Psoas muscle (tissue), 7 donors: ENCODE measurements at regions not wholly inside any gene's neighbourhood (a gene's known extent, or its start where the extent isn't known, plus 50 kb on each side); places are given as distances from the start of the nearest gene placed in this dataset.
"Not testable (repeated sequence)": the region's sequence is repeated elsewhere in the genome, so short reads cannot be mapped to it uniquely, and the experiment has no call there.

Experiments used
- ATAC-seq, 4 donors: fragments of 200-7000 bp; cut with Tn5 transposase; one replicate each; pipeline ENCODE4 v1.9.1; 2020; ENCODE audit warnings: moderate library complexity in 3 of 4, mild to moderate bottlenecking in 2 of 4
- DNase-seq, 2 donors: peaks; one replicate each; pipeline ENCODE4 v3.0.0-alpha.2; 2020
- H3K27ac ChIP-seq: fragments of 200-600 bp; one replicate; pipeline ENCODE4 v1.8.0; 2022
- H3K27me3 ChIP-seq, 3 donors: fragments of 200-600 bp in 1 of 3; one replicate each; pipeline versions ENCODE4 v1.6.1 to v1.8.0; 2013 to 2022; ENCODE audit warnings: low read length in 2 of 3, mild to moderate bottlenecking in 2 of 3, moderate library complexity in 1 of 3; ENCODE audit not compliant: insufficient read depth in 3 of 3
- H3K36me3 ChIP-seq, 2 donors: fragments of 200-600 bp in 1 of 2; one replicate each; pipeline versions ENCODE4 v1.6.1 to v1.8.0; 2013 to 2022; ENCODE audit warnings: low read depth in 1 of 2, mild to moderate bottlenecking in 1 of 2, moderate library complexity in 1 of 2; ENCODE audit not compliant: insufficient read depth in 1 of 2
- H3K4me1 ChIP-seq: fragments of 200-600 bp; one replicate; pipeline ENCODE4 v1.8.0; 2022
- H3K4me3 ChIP-seq: fragments of 200-600 bp; one replicate; pipeline ENCODE4 v1.8.0; 2022; ENCODE audit warnings: mild to moderate bottlenecking
- H3K9me3 ChIP-seq: fragments of 200-600 bp; one replicate; pipeline ENCODE4 v1.8.0; 2022
- WGBS, 3 donors: extraction: QIAGEN DNeasy Blood & Tissue Kit; methylation state at CpG; one replicate each; pipeline versions ENCODE4 v1.1.6 to v1.1.7; 2013; 5-methylcytosine and 5-hydroxymethylcytosine counted together
- intact Hi-C, 2 donors: fragments of 100-400 bp; cut with DNase I; formaldehyde crosslinking; loops; one replicate each; pipeline versions ENCODE4 v1.11.0 to v1.14.2; 2022
- TF ChIP-seq, protein P1 (sequence below): fragments of 200-600 bp; IDR thresholded peaks from one replicate; pipeline ENCODE4 v1.8.0; 2022; ENCODE audit warnings: antibody characterized with exemption
- donor health status: healthy with polysubstance abuse.
- donor health status: DM: no; HTN: no; CAD: no; lungs with moderate emphysema.
- donor health status: Bipolar disorder and iron deficiency.
- donor health status: healthy.
- donor health status: DM: yes; HTN: yes; CAD: no.
- donor health status: DM: no; HTN: no; CAD: no.
- donor health status: DM: yes; HTN: yes; CAD: no.

DNA sequence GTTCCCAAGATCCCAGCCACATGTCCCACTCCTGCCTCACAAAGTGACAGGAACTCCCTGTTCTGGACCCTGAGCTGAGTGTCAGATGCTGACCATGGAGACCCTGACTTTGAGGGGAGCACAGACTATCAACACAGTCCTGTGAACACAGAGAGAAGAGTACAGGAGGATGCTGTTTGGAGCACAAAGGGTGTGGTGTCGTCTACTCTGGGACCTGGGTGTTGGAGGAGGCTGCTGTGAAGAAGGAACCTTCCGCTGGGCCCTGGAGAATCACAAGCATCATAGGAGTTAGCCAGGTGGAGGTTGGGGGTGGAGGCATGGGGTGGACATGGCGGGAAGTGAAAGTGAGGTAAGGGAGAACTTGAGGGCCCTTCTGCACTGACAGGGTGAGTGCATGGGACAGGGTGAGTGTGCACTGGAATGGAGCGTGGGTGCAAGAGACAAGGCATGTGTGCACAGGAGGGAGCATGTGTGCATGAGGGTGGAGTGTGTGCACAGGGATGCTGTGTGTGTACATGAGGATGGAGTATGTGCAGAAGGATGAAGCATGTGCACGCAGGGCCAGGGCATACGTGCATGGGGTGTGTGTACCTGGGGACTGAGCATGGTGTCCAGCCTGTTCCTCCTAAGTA is 70.7 kb upstream of the ANTXRL start:
- 83 to 88% (median 83%) methylated on average over 6 of the region's 6 CpGs for WGBS, 3 donors
- Histone ChIP-seq H3K9me3 (no peaks in the 10 kb centered on the region), H3K36me3 (no peaks in the 10 kb centered on the region), H3K27ac (no peak overlapping the region), H3K4me3 (no peak overlapping the region), H3K4me1 (no peaks in the 10 kb centered on the region), H3K27me3 (no peaks in the 10 kb centered on the region)
- TF ChIP-seq, protein P1, sequence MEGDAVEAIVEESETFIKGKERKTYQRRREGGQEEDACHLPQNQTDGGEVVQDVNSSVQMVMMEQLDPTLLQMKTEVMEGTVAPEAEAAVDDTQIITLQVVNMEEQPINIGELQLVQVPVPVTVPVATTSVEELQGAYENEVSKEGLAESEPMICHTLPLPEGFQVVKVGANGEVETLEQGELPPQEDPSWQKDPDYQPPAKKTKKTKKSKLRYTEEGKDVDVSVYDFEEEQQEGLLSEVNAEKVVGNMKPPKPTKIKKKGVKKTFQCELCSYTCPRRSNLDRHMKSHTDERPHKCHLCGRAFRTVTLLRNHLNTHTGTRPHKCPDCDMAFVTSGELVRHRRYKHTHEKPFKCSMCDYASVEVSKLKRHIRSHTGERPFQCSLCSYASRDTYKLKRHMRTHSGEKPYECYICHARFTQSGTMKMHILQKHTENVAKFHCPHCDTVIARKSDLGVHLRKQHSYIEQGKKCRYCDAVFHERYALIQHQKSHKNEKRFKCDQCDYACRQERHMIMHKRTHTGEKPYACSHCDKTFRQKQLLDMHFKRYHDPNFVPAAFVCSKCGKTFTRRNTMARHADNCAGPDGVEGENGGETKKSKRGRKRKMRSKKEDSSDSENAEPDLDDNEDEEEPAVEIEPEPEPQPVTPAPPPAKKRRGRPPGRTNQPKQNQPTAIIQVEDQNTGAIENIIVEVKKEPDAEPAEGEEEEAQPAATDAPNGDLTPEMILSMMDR, result no peak
- no peak for DNase-seq
- intact Hi-C loops, result no loop called here
- ATAC-seq, result no peak

DNA sequence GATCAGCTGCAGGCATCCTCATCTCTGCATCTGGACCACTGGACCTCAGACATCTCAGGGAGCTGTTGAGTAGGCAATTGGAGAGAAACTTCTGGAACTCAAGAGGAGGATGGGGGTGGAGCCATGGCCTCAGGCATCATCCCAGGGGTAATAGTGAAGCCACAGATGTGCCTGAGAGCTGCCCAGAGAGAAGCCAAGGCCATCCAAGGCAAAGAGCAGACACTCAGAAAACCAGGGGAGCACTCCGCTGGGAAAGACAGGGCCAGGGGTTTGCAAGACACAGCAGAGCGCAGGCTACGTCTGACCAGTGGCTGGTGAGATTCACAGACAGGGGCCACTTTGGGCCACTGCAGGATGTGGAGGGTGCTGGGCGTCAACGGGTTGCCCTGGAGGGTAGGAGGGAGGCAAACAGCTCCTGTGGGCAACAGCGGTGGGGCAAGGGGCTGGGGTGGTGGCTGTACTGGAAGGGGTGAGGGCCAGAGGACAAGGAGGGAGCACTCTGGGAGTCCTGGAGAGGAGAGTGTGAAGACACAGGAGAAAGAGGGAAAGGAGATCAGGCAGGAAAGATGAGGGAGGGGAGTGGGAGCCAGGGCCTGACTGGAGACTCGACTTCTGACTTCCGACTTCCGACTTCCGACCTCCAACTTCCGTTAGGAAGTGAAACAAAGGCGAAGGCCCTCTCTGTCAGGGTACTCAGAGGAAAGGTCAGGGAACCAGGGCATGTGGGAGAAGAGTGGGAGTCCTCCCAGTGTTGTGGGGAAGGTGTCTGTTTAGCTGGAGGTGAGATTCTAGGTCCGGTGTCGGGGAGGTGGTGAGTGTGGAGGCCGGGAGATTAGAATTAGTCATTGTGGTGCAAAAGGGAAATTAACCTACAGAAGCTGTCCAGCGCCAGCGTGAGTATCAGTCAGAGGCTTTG is 69.7 kb upstream of the ANTXRL start:
- H3K4me1 ChIP-seq, result no peaks in the 10 kb centered on the region
- H3K9me3 ChIP-seq, result no peaks in the 10 kb centered on the region
- no peak overlapping the region for H3K27ac ChIP-seq
- WGBS, 3 donors, result 68 to 78% (median 69%) methylated on average over 17 of the region's 17 CpGs
- intact Hi-C loops, result no loop called here
- no peak for DNase-seq
- TF ChIP-seq, protein P1, result no peak
- no peak for ATAC-seq
- no peaks in the 10 kb centered on the region for H3K36me3 ChIP-seq
- no peaks in the 10 kb centered on the region for H3K27me3 ChIP-seq
- H3K4me3 ChIP-seq, result no peak overlapping the region

DNA sequence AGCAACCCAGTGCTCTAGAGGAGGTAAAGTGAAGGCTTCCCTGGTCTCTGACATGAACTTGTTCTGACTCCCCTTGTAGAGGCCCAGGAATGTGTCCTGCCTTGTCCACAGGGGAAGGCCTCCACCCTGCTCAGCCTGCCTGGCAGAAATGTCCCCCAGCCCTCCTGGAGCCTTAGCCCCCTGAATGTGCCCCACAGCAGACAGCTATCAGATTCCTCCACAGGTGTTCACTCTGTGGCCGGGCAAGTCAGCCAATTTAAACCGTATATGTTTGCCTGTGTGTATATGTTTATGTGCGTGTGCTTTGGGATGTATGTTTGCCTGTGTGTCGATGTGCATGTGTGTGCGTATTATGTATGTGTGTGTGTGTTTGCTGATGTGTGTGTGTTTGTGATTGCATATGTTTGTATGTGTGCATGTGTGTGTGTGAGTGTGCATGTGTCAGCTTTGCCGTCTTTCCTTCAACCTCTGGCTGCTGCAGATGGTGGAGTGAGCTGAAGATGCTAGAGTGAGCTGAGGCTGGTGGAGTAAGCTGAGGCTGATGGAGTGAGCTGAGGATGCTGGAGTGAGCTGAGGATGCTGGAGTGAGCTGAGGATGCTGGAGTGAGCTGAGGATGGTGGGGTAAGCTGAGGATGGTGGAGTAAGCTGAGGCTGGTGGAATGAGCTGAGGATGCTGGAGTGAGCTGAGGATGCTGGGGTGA is 68.9 kb upstream of the ANTXRL start:
- DNase-seq (no peak), ATAC-seq (no peak)
- WGBS, 3 donors, result 57 to 61% (median 58%) methylated on average over 6 of the region's 6 CpGs
- intact Hi-C loops, result no loop called here
- Histone ChIP-seq H3K9me3 (no peaks in the 10 kb centered on the region), H3K27me3 (no peaks in the 10 kb centered on the region), H3K27ac (no peak overlapping the region), H3K36me3 (no peaks in the 10 kb centered on the region), H3K4me3 (no peak overlapping the region), H3K4me1 (no peaks in the 10 kb centered on the region)
- TF ChIP-seq, protein P1, result no peak

DNA sequence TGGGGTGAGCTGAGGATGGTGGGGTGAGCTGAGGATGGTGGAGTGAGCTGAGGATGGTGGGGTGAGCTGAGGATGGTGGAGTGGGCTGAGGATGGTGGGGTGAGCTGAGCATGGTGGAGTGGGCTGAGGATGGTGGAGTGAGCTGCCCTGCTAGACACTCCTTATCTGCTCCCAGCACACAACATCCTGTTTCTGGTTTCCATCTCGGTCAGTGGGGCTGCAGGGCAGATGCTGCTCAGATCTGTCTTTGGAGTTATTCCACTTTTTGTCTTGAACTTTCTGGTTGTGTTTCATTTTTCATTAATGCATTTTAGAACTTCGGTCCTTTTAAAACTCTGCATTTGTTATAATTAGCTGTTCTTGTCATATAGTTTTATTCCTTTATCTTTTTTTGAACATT is 67.9 kb upstream of the ANTXRL start:
- intact Hi-C loops, result no loop called here
- no peak overlapping the region for H3K27ac ChIP-seq
- no peak for ATAC-seq
- H3K36me3 ChIP-seq, result no peaks in the 10 kb centered on the region
- no peak for DNase-seq
- TF ChIP-seq, protein P1, result no peak
- 51 to 58% (median 56%) methylated on average over 2 of the region's 2 CpGs for WGBS, 3 donors
- H3K4me1 ChIP-seq, result no peaks in the 10 kb centered on the region
- no peaks in the 10 kb centered on the region for H3K27me3 ChIP-seq
- H3K9me3 ChIP-seq, result no peaks in the 10 kb centered on the region
- no peak overlapping the region for H3K4me3 ChIP-seq

DNA sequence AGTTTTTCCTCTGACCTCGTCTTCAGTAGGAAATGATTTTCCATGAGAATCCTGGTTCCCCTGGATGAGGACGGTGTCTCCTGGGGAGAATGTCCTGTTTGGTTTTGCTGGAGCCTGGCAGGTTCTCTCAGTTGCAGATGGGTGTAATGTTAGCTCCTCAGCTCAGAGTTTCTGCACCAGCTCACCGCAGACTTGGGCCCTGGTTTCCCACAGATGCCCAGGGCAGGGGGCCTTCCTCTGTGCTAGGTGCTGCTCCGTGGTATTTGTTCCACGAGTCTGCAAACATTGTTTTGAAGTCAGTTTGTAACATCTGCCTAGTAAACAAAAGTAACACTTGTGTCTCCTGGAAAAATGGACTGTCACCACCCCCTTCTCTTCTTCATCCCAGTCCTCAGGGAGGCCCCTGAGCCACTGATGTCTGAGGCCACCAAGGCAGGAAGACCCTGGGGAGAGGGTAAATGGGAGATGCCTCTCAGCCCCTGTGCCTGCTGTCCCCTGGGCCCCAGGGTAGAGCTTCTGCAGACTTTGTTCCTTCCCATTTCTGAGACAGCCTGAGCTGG is 67.3 kb upstream of the ANTXRL start:
- WGBS, 3 donors, result 50 to 52% (median 51%) methylated on average over 5 of the region's 5 CpGs
- H3K27me3 ChIP-seq, H3K4me1 ChIP-seq, H3K36me3 ChIP-seq, intact Hi-C loops, ATAC-seq, DNase-seq, H3K4me3 ChIP-seq, H3K27ac ChIP-seq, H3K9me3 ChIP-seq: not testable (repeated sequence)
